ENCODE measurements at regions not wholly inside any gene's neighbourhood (a gene's known extent, or its start where the extent isn't known, plus 50 kb on each side); places are given as distances from the start of the nearest gene placed in this dataset.

DNA sequence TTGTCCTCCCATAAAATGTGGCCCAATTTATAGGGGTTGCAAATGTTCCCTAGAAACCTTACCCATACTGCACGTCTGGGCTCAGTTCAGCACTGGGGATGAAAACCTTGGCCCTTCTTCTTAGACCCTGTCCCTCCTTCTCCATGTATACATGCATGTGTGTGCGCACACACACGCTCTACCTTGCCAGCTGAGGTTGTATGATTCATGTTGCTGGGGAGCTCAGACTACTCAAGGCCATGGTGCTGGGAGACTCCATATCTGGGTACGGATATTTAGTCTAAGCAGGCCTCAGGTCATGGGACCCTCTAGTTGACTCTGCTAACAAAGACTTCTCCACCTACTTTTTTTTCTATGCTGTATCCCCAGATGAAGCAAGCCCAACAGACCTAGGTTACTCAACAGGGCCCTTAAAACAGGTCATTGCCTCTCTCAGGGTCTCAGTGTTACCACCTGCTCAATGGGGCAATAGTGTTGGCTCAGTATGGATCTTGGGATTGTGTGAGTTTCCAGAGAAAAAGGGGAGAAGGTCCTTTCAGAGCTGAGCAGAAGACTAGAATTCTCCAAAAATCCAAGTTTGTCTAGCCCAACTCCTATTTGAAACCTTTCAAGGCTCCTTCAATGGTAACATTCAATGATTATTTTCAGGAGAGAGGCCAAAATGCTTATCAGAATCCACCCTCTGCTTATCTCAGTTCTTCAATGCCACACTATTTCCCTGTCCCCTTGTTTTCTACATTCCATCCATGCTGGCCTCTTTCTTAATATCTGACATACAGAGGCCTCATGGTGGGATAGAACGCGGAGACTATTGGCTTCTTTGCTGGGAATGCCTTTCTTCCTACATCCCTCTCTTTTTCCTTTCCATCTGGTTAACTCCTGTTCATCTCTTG lies 123.6 kb upstream of the PITX1 start (continued):
- TF ChIP-seq ZNF510 (CRISPR knock-in tag; IDR thresholded peaks at IDR 0.05; ENCODE audit: low read depth) = no peak
- TF ChIP-seq, protein P1, sequence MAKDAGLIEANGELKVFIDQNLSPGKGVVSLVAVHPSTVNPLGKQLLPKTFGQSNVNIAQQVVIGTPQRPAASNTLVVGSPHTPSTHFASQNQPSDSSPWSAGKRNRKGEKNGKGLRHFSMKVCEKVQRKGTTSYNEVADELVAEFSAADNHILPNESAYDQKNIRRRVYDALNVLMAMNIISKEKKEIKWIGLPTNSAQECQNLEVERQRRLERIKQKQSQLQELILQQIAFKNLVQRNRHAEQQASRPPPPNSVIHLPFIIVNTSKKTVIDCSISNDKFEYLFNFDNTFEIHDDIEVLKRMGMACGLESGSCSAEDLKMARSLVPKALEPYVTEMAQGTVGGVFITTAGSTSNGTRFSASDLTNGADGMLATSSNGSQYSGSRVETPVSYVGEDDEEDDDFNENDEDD (CRISPR knock-in tag; IDR thresholded peaks at IDR 0.05; ENCODE audit: borderline replicate concordance) = no peak
- no peak for TF ChIP-seq ZNF800 (CRISPR knock-in tag; IDR thresholded peaks at IDR 0.05)
- TF ChIP-seq, protein P2, sequence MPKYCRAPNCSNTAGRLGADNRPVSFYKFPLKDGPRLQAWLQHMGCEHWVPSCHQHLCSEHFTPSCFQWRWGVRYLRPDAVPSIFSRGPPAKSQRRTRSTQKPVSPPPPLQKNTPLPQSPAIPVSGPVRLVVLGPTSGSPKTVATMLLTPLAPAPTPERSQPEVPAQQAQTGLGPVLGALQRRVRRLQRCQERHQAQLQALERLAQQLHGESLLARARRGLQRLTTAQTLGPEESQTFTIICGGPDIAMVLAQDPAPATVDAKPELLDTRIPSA (CRISPR knock-in tag; IDR thresholded peaks at IDR 0.05; ENCODE audit: borderline replicate concordance) = no peak
- TF ChIP-seq TFE3 (CRISPR knock-in tag; IDR thresholded peaks at IDR 0.05) = peak; percentile 83; the same call in 1 of the 2 replicates
- TF ChIP-seq AGO1 (IDR thresholded peaks at IDR 0.05; ENCODE audit: low read depth, low read length, poor library complexity, severe bottlenecking) = no peak
- no peak for TF ChIP-seq GTF3A (CRISPR knock-in tag; conservative IDR thresholded peaks at IDR 0.05)
- peak; percentile 60 for TF ChIP-seq HNF4A (CRISPR knock-in tag; IDR thresholded peaks at IDR 0.05)
- TF ChIP-seq CEBPG (CRISPR knock-in tag; IDR thresholded peaks at IDR 0.05) = peak; percentile 89
- TF ChIP-seq ZNF205 (CRISPR knock-in tag; IDR thresholded peaks at IDR 0.05) = peak; percentile 32; the same call in 1 of the 2 replicates
- TF ChIP-seq TBX2 (CRISPR knock-in tag; IDR thresholded peaks at IDR 0.05; ENCODE audit: borderline replicate concordance) = no peak
- peak; percentile 66; the same call in 1 of the 2 replicates for TF ChIP-seq PPARG (CRISPR knock-in tag; conservative IDR thresholded peaks at IDR 0.05)
- TF ChIP-seq ZNF275 (CRISPR knock-in tag; IDR thresholded peaks at IDR 0.05; ENCODE audit: borderline replicate concordance) = no peak
- TF ChIP-seq, protein P3, sequence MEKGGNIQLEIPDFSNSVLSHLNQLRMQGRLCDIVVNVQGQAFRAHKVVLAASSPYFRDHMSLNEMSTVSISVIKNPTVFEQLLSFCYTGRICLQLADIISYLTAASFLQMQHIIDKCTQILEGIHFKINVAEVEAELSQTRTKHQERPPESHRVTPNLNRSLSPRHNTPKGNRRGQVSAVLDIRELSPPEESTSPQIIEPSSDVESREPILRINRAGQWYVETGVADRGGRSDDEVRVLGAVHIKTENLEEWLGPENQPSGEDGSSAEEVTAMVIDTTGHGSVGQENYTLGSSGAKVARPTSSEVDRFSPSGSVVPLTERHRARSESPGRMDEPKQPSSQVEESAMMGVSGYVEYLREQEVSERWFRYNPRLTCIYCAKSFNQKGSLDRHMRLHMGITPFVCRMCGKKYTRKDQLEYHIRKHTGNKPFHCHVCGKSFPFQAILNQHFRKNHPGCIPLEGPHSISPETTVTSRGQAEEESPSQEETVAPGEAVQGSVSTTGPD (CRISPR knock-in tag; IDR thresholded peaks at IDR 0.05) = no peak
- no peak for TF ChIP-seq ZNF280D (CRISPR knock-in tag; IDR thresholded peaks at IDR 0.05)
- TF ChIP-seq SRY (CRISPR knock-in tag; IDR thresholded peaks at IDR 0.05) = no peak
- TF ChIP-seq ZNF253 (CRISPR knock-in tag; IDR thresholded peaks at IDR 0.05; ENCODE audit: borderline replicate concordance) = no peak

Measured in HepG2 (cell line).